IPS-11a (cell line): ENCODE measurements at regions not wholly inside any gene's neighbourhood (a gene's known extent, or its start where the extent isn't known, plus 50 kb on each side); places are given as distances from the start of the nearest gene placed in this dataset.

Experiments
- H3K4me3 ChIP-seq: one replicate; pipeline ENCODE4 v1.5.1; 2013; ENCODE audit warnings: low read depth, low read length, control low read depth

- H3K4me3 ChIP-seq, result no peak overlapping the region
Observed at GRCh38 chr14:83316356-83316755, 1782.7 kb upstream of the SEL1L start.

GRCh38 chr14:83320837-83321236 is 1787.2 kb upstream of the SEL1L start:
- H3K4me3 ChIP-seq, result no peak overlapping the region

GRCh38 chr14:83331513-83331912 is 1797.9 kb upstream of the SEL1L start:
- no peak overlapping the region for H3K4me3 ChIP-seq

GRCh38 chr14:83342590-83342989 is 1808.9 kb upstream of the SEL1L start:
- H3K4me3 ChIP-seq, result no peak overlapping the region

GRCh38 chr14:83347874-83348273 is 1814.2 kb upstream of the SEL1L start:
- H3K4me3 ChIP-seq, result no peak overlapping the region

GRCh38 chr14:83355609-83356008 is 1822.0 kb upstream of the SEL1L start:
- no peak overlapping the region for H3K4me3 ChIP-seq

GRCh38 chr14:83356080-83356479 is 1822.4 kb upstream of the SEL1L start:
- H3K4me3 ChIP-seq, result no peak overlapping the region

- no peak overlapping the region for H3K4me3 ChIP-seq
Observed at GRCh38 chr14:83372271-83372670, 1838.6 kb upstream of the SEL1L start.

GRCh38 chr14:83379436-83379835 is 1845.8 kb upstream of the SEL1L start:
- no peak overlapping the region for H3K4me3 ChIP-seq

GRCh38 chr14:83384253-83384652 is 1850.6 kb upstream of the SEL1L start:
- H3K4me3 ChIP-seq, result no peak overlapping the region

- no peak overlapping the region for H3K4me3 ChIP-seq
Observed at GRCh38 chr14:83395321-83395720, 1861.7 kb upstream of the SEL1L start.

- no peak overlapping the region for H3K4me3 ChIP-seq
Observed at GRCh38 chr14:83416476-83416875, 1882.8 kb upstream of the SEL1L start.

- no peak overlapping the region for H3K4me3 ChIP-seq
Observed at GRCh38 chr14:83419420-83419819, 1885.8 kb upstream of the SEL1L start.

GRCh38 chr14:83421711-83422110 is 1888.1 kb upstream of the SEL1L start:
- no peak overlapping the region for H3K4me3 ChIP-seq

GRCh38 chr14:83425138-83425537 is 1891.5 kb upstream of the SEL1L start:
- no peak overlapping the region for H3K4me3 ChIP-seq

GRCh38 chr14:83425706-83426105 is 1892.1 kb upstream of the SEL1L start:
- H3K4me3 ChIP-seq, result no peak overlapping the region

- no peak overlapping the region for H3K4me3 ChIP-seq
Observed at GRCh38 chr14:83433618-83434017, 1900.0 kb upstream of the SEL1L start.

GRCh38 chr14:83441801-83442200 is 1908.1 kb upstream of the SEL1L start:
- H3K4me3 ChIP-seq, result no peak overlapping the region

- no peak overlapping the region for H3K4me3 ChIP-seq
Observed at GRCh38 chr14:83455561-83455960, 1921.9 kb upstream of the SEL1L start.

- no peak overlapping the region for H3K4me3 ChIP-seq
Observed at GRCh38 chr14:83461521-83461920, 1927.9 kb upstream of the SEL1L start.

- H3K4me3 ChIP-seq, result no peak overlapping the region
Observed at GRCh38 chr14:83462759-83463158, 1929.1 kb upstream of the SEL1L start.

GRCh38 chr14:83463500-83464098 is 1929.9 kb upstream of the SEL1L start:
- no peak overlapping the region for H3K4me3 ChIP-seq

- H3K4me3 ChIP-seq, result no peak overlapping the region
Observed at GRCh38 chr14:83467811-83468210, 1934.2 kb upstream of the SEL1L start.
